HG02885 (cell line): ENCODE measurements at regions not wholly inside any gene's neighbourhood (a gene's known extent, or its start where the extent isn't known, plus 50 kb on each side); places are given as distances from the start of the nearest gene placed in this dataset.
"Not testable (repeated sequence)": the region's sequence is repeated elsewhere in the genome, so short reads cannot be mapped to it uniquely, and the experiment has no call there.

Experiments used
- ATAC-seq: cut with Tn5 transposase; IDR thresholded peaks from one replicate; pipeline ENCODE4 v1.9.1; 2021; ENCODE audit warnings: mild to moderate bottlenecking; ENCODE audit not compliant: unreplicated experiment, poor library complexity

DNA sequence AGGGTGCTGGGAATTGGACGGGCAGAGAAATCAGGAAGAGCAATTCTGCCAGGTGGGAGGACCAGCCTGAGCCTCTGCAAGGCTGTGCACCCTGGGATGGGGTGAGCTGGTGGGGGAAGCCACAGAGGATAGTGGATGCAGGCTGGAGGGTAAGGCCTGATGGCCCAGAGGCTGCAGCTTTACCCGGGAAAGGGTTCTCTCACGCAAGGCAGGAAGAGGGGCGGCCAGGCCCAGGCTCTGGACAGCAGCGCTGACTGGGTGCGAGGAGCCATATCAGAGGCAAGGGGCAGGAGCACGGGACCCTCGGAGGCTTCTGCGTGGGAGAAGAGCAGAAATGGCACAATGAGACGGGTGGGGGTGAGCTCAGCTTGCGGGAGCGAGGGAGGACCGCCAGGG, 104.6 kb downstream of the SOX1 start:
- ATAC-seq: no peak

DNA sequence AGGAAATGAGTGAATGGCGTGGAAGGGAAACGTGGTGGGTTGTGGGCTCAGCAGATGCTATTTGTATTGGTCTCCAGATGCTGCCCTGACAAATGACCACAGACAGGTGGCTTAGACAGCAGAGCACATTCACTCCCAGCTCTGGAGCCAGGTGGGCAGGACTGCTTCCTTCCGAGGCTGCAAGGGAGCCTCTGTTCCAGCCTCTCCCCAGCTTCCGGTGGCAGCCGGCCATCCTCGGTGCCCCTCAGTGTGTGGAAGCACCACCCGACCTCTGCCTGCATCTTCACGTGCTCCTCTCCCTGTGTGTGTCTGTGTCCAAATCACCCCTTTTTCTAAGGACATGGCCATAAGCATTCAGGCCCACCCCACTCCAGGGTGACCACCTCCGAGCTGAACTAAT, 105.1 kb downstream of the SOX1 start:
- no peak for ATAC-seq

DNA sequence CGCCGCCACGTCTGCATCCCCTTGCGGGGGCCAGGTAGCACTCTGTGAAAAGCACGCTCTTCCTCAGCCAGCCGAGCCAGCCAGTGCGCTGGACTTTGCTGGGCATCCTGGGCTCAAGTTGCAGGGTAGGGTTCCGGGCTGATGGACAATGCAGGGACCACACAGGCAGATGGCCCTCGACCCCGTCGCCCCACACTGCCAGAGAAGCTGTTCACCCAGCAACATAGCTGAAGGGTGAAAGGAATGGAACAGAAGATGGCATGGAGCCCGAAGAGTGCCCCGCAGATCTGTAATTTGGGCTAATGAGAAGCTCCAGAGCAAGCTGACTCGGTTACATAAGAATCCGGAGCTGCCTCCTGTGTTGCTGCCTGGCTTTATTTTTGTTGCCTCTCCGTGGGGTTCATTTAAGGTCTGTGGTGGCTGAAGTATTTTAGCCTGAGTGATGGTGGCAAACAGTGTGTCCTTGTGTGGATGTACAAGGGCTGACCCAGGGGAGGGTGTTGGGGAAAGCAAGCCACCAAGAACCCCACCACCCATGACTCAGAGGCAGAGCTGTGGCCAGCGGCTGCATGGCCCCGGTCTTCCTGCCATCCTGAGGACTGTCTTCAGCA, 105.8 kb downstream of the SOX1 start:
- no peak for ATAC-seq

DNA sequence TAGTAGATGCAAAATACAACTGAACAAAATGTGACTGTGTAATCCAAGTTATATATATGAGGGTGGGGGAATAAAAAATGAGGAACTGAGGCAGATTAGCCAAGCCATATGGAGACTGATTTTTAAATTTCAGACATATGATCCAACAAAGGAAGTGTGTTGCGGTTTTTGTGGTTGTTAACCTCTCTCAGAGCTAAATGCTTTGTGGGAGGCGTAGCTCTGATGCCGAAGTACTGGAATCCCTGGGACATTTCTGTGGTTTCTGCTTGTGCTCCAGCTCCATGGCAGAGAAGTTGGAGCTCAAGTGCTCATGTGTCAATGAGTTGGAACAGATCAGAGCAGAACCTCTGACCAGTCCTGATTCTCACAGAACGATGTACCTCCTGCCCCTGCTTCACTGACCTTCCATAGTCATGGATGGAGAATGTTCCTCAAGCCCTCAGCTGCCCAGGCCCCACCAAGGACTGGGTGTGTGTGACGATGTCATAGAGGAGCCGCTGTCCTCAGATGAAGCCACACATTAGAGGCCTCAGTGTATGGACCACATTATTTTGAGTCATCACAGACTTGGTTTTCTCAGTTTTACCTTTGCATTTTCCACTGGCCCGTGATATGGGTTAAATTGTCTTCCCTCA, 107.6 kb downstream of the SOX1 start:
- ATAC-seq: no peak

DNA sequence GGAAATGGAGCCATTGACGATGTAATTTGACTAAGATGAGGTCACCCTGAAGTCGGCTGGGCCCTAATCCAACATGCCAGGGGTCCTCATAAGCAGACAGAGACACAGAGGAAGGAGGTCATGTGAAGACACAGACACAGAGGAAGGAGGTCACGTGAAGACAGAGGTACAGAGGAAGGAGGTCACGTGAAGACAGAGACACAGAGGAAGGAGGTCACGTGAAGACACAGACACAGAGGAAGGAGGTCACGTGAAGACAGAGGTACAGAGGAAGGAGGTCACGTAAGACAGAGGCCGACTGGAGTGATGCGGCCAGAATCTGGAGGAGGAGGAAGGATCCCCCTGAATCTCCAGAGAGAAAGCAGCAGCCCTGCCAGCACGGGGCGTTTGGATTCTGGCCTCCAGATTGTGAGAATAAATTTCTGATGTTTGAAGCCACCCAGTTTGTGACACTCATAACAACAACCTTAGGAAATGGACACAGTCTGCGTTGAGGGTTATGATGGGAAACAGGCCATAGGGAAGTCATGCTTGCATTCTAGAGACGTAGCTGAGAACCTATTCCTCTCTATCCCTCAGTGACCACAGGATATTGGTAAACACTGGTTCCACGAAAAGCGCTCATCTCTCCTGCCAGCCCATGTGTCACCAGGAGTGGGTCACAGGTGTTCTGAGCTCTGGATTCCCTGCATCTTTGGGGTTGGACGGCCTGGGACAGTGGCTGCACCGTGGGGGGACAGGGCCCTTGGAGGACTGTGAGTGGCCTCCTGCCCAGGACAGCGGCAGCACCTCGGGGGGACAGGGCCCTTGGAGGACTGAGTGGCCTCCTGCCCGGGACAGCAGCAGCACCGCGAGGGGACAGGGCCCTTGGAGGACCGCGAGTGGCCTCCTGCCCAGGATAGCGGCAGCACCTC, 108.5 kb downstream of the SOX1 start:
- ATAC-seq: no peak

DNA sequence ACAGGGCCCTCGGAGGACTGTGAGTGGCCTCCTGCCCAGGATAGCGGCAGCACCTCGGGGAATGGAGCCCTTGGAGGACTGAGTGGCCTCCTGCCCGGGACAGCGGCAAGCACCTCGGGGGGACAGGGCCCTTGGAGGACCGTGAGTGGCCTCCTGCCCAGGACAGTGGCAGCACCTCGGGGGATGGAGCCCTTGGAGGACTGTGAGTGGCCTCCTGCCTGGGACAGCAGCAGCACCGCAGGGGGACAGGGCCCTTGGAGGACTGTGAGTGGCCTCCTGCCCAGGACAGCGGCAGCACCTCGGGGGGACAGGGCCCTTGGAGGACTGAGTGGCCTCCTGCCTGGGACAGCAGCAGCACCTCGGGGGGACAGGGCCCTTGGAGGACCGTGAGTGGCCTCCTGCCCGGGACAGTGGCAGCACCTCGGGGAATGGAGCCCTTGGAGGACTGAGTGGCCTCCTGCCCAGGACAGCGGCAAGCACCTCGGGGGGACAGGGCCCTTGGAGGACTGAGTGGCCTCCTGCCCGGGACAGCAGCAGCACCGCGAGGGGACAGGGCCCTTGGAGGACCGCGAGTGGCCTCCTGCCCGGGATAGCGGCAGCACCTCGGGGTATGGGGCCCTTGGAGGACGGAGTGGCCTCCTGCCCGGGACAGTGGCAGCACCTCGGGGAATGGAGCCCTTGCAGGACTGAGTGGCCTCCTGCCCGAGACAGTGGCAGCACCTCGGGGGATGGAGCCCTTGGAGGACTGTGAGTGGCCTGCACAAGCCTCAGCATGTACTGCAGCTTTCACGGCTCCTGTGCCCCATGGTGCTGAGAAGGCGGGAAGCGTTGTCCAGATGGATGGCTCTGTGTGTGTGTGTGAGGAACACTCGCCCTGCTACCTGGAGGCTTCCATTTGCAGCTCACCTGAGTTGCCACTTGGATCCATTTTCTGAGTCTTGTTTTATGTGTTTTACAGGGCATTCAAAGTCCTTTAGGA, 109.5 kb downstream of the SOX1 start:
- not testable (repeated sequence) for ATAC-seq

DNA sequence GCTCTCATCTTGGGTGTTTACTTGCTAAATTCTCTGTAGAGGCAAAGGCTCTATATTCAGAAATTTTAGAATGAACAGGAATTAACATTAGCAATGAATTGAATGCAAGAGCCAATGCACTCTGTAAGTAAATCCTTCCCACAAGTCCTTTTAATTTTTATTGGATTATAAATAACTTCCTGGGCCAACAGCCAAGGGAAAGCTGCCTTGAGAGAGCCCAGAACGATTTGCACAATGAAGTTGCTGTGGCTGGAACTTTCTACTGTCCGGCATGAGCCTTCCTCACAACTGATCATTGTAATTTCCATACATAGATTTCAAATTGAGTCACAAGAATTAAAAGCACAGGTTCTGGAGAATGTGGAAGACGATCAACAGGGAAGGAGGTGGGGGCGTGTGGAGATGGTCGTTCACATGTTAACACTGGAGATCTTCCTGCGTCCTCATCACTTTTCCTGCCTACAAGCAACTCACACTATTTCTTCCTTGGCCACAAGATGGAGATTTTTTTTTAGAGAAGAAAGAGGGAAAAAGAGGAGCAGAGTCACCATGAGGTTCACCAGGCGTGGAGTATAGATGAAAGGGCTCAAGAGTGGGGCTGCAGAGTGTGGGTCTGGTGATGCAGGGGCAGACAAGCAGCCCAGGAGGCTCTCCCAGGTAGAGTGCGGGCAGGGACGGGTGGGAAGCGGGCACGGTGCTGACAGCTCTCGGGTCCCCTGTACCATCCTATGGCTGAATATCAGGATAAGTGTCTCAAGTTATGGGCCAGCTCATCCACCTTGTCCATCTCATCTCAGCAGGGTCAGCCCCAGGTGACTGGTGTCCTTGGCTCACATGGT, 110.7 kb downstream of the SOX1 start:
- ATAC-seq: no peak

DNA sequence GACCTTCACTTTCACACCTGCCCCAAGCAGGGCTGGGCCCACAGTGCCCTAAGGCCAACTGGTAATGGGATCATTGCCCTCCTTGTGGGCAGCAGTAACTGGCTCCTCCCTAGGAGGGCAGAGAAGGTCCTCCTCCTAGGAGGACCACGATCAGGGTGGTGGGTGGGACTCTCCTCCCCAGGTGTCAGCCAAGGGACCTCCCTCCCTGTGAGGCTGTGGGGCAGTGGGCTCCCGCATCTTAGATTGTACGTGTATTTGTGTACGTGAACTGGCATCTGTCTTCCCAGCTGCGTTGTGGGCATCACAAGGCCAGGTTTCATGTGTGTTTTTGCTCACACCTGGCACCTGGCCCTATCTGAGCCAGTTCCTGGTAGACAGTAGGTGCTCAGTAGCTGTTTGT, 111.8 kb downstream of the SOX1 start:
- ATAC-seq: no peak

DNA sequence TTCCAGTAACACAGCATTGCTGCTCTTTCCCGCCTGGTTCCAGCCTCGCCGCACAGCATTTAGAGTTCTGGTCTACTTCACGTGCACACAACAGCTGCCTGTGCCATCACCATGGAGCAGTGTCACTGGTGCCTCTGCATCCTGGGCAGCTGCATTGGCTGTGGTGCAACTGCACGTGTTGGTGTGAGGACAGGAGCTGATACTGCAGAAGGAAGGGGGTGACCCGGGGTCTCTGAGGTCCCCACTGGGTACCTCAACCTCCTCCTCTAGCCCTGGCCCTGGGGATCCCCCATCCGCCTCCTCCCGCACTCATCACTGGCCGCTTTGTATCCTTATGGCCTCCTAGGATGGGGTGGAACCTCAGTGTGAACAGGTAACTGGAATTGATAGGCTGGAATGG, 112.5 kb downstream of the SOX1 start:
- no peak for ATAC-seq

DNA sequence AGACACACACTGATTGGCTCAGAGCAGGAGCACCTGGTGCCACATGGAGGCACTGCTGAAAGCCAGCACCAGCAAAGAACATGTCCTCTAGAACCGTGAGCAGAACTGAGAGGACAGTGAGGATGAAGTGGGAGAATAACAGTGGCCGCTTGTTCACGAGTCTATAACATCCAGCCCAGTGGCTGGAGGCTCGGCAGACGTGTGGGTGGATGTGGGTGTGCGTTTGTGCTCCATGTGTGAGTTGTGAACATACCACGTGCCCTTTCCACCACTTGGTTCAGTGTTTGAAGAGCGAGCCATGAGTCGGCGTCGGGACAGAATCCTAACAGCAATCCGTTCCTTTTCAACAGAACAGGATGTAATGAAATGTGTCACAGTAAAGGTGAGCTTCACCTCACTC, 113.0 kb downstream of the SOX1 start:
- no peak for ATAC-seq

DNA sequence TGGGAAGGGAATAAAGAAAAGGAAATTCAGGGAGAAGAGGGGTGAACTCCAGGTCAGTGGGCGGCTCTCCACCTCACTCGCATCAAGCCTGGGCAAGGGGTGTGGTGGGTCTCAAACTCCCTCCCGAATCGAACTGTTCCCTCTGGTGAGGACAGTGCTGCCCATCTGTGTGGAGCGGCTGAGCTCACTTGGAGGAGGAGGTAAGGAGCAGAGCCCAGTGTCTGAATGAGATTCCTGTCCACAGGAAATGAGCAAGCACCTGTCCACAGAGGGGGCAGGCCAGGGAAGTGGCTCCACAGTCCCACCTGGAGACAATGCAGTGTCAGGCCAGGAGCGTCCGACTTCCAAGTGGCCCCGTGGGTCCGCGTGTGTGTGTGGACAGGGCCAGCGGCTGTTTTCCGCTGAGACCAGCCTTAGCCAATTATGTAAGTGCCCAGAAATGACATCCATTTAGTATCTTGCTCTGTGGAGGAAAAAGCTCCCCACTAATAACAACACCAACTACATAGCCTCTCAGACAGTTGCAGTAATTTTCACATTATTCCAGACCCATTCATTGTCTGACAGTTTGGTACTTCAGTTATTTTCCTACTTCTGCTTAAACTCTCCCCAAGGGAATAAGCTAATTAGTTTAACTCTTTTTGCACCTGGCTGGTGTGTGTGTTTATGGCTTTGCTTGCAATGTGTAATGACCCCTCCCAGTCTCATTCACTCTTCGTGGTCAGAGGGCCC, 114.6 kb downstream of the SOX1 start:
- ATAC-seq: no peak

DNA sequence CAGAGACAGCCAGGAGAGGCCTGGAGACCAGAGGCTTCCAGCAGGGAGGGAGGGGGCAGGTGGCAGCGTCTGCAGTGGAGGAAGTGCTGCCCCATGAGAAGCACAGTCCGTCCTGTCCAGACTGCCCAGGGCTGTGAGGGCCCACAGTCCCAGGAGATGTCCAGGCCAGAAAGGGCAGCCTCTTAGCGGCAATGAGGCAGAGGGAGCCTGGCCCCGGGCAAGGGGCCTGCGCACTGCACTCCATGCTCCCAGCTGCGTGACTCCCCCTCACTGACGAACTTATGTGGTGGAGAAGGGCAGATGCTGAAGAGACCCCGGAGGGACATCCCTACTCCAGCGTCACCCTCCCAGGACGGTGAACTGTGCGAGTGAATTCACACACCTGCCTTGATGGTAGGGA, 115.3 kb downstream of the SOX1 start:
- no peak for ATAC-seq

DNA sequence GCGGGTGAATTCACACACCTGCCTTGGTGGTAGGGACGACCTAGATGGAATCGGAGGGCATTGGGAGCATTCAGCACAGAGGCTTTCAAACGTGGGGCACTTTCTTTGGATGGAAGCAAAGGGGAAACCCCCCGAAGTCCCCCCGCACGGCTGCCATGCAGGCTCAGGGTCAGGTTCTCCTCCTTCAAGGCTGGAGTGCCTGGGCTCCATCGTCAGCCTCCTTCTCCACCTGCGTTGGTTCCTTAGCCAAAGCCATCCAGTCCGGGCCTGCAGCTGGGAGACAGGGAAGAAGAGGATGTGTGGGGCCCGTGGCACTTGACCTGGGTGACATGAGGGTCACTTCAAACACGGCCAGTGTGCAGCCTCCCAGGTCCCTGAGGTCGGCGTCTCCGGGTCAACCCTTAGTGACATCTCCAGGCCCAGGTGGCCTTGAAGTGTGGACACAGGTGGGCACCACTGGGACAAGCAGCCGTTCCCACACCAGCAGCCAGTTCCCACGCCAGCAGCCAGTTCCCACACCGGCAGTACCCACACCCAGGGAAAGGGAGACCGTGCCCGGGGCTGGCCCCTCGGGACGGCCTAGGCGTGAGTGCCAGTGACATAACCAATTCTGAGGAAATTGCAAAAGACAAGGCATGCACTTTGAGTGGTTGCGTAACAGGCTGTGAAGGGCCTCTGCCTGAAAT, 116.0 kb downstream of the SOX1 start:
- ATAC-seq: no peak

DNA sequence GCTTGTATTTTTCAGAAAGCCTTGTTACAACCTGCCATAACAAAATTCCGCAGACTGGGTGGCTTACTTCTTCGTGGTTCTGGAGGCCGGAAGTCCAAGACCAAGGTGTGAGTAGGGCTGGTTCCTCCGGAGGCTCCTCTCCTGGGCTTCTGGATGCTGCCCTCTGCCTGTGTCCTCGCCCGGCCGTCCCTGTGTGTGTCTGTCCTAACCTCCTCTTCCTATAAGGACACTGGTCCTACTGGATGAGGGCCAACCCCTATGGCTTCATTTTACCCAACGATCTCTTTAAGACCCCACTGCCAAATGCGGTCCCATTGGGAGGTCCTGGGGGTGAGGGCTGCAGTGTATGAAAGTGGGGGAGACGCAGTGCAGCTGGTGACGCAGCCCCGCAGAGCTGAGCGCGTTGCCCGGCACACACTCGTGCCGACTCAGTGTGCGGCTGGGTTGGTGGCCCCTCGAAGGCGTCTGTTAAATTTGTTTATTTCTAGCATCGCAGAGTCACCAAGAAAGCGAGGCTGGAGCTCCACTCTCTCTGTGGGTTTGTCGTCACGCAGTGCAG, 116.7 kb downstream of the SOX1 start:
- no peak for ATAC-seq

DNA sequence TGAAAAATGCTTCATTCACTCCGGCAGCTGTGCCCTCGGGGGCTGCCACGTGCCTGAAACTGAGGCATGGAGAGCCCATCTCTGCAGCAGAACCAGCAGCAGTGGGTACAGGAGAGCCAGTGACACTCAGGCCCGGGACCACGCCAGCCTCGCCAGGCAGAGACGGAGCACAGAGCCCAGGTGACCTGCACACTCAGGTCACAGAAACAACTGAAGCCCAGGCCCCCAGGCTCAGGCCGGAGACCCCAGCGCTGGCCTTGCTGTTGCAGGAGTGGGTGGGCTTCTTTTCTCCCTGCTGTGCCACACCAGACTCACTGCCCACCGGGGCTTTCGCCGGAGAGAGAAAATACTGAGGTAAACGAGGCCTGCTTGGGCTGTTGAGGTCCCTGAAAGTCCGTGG, 117.3 kb downstream of the SOX1 start:
- ATAC-seq: no peak

DNA sequence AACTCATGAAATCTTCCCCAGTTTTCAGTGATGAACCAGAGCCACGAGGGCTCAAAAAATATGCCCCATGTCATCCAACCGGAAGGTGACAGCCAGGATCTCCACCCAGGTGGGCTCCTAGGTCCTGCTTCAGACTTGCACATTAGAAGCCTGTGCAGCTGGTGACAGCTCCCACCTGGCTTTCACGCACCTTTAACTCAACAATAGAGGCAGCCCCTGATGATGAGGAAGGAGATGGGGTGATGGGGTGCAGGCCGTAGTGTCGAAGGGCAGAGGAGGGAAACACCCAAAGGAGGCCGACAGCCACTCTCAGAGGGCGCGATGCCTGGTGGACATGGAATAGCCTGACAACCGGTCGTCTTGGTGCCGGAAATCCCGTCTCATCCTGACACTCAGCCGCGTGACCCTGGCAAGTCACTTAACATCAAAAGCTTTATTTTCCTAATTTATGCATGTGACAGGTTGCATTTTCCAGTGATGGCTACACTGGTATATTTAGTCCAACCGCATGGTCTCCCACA, 118.0 kb downstream of the SOX1 start:
- ATAC-seq: no peak

DNA sequence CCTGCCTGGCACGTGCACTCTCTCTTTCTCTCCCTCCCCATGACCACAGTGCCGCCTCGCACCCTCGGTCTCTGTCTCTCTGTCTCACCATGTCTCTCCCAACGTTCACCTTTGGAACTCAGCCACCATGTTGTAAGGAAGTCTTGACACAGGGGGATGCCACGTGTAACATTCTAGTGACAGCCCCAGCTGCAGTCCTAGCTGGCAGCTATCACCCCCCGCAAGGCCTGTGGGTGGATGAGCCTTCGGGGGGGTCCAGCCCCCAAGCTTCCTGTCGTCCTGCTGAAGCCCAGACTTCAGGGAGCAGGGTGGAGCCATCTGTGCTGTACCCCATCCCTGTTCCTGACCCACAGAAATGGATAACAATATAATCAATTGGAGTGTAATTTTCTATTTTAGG, 118.5 kb downstream of the SOX1 start:
- no peak for ATAC-seq

DNA sequence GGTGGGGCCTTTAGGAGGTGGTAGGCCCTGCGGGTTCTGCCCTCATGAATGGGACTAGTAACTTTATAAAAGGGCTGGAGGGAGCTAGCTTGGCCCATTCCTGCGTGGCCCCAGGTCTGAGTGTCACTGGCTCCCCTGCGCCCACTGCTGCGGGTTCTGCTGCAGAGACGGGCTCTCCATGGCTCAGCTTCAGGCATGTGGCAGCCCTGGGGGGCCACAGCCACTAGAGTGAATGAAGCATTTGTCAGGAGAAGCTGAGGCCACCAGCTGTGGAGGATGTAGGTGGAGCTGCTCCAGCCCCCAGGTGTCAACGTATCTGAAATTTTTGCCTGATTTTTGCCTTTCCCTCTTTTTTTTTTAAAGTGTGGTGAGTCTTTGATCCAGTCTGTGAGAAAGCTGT, 119.1 kb downstream of the SOX1 start:
- no peak for ATAC-seq
